PC-9 (cell line): ENCODE measurements at regions not wholly inside any gene's neighbourhood (a gene's known extent, or its start where the extent isn't known, plus 50 kb on each side); places are given as distances from the start of the nearest gene placed in this dataset.

Experiments used
- EZH2 ChIP-seq: fragments of 200-600 bp; sonication (generic); IDR thresholded peaks from 2 replicates; pipeline ENCODE4 v1.8.0; 2017; ENCODE audit warnings: antibody characterized with exemption, low read depth
- TF ChIP-seq, protein P1 (sequence below): fragments of 200-600 bp; sonication (generic); conservative IDR thresholded peaks from 2 replicates; pipeline ENCODE4 v1.6.1; 2017; ENCODE audit warnings: mixed run types, antibody characterized with exemption, mild to moderate bottlenecking, moderate library complexity

DNA sequence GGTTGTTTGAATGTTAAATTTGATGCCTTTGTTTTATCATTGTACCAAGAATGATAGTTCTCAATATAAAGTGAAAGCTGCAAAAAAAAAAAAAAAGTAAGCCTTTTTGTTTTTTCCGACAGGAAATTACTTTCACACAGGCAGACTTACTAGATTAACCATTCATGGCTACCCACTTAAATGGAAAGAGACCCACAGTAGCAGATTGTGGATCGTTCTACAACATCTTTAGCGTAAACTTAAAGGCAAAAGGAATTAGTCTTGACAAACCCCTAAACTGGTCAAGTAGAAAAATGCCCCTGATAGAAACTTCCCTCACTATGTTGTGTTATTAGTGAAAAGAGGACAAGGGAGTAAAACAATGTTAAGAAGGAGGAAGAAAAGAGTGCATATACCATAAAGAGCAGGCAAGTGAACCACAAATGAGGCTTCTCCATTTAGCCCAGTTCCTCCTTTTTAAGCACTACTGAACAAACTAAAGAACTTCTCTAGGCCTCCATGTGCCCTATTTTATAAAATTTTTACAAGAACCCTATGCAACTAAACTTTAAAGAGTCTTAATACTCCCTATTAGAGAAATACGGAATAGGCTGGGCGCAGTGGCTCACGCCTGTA lies 1560.3 kb downstream of the MRPL39 start:
- TF ChIP-seq, protein P1, sequence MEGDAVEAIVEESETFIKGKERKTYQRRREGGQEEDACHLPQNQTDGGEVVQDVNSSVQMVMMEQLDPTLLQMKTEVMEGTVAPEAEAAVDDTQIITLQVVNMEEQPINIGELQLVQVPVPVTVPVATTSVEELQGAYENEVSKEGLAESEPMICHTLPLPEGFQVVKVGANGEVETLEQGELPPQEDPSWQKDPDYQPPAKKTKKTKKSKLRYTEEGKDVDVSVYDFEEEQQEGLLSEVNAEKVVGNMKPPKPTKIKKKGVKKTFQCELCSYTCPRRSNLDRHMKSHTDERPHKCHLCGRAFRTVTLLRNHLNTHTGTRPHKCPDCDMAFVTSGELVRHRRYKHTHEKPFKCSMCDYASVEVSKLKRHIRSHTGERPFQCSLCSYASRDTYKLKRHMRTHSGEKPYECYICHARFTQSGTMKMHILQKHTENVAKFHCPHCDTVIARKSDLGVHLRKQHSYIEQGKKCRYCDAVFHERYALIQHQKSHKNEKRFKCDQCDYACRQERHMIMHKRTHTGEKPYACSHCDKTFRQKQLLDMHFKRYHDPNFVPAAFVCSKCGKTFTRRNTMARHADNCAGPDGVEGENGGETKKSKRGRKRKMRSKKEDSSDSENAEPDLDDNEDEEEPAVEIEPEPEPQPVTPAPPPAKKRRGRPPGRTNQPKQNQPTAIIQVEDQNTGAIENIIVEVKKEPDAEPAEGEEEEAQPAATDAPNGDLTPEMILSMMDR, result no peak
- no peak for TF ChIP-seq EZH2
